Transverse colon (tissue), 4 donors: ENCODE measurements at regions not wholly inside any gene's neighbourhood (a gene's known extent, or its start where the extent isn't known, plus 50 kb on each side); places are given as distances from the start of the nearest gene placed in this dataset.

ENCODE experiments used
- DNase-seq: peaks from one replicate; pipeline ENCODE4 v3.0.0-alpha.2; 2019
- H3K27ac ChIP-seq, 4 donors: fragments of 200-600 bp; sonication (generic); 2 replicates each; pipeline ENCODE4 v1.5.1; 2016 to 2018; ENCODE audit warnings: inconsistent platforms in 4 of 4
- H3K27me3 ChIP-seq: fragments of 200-600 bp; sonication (generic); 2 replicates; pipeline ENCODE4 v1.5.1; 2017; ENCODE audit warnings: inconsistent platforms
- H3K36me3 ChIP-seq, 4 donors: fragments of 200-600 bp; sonication (generic); 2 replicates each; pipeline ENCODE4 v1.5.1; 2017 to 2019; ENCODE audit warnings: inconsistent platforms in 4 of 4
- H3K4me1 ChIP-seq, 4 donors: fragments of 200-600 bp; sonication (generic); 2 replicates each; pipeline ENCODE4 v1.5.1; 2017 to 2020; ENCODE audit warnings: inconsistent platforms in 4 of 4
- H3K4me3 ChIP-seq, 4 donors: fragments of 200-600 bp; sonication (generic); 1 replicate in 1 of 4; 2 replicates in 3 of 4; pipeline versions ENCODE4 v1.5.1 to v1.6.1; 2017 to 2019; ENCODE audit warnings: inconsistent platforms in 4 of 4
- H3K9me3 ChIP-seq, 2 donors: fragments of 200-600 bp; sonication (generic); 2 replicates each; pipeline ENCODE4 v1.5.1; 2017 to 2019; ENCODE audit warnings: inconsistent platforms in 2 of 2
- CTCF ChIP-seq, 5 experiments: fragments of 200-600 bp in 3 of 5; fragments of 450-650 bp in 2 of 5; sonication (generic) in 3 of 5; IDR thresholded peaks; 1 replicate in 2 of 5; 2 replicates in 3 of 5; pipeline ENCODE4 v1.5.1; 2016 to 2017; ENCODE audit warnings: antibody characterized with exemption in 5 of 5, inconsistent platforms in 3 of 5, mild to moderate bottlenecking in 2 of 5, moderate library complexity in 1 of 5
- EP300 ChIP-seq: sonication (generic); formaldehyde crosslinking; IDR thresholded peaks from one replicate; pipeline ENCODE4 v1.6.1; 2017; ENCODE audit warnings: antibody characterized with exemption, low read depth
- POLR2A ChIP-seq: fragments of 450-650 bp; IDR thresholded peaks from one replicate; pipeline ENCODE4 v1.6.1; 2016; ENCODE audit warnings: antibody characterized with exemption, mild to moderate bottlenecking, moderate library complexity
- POLR2AphosphoS5 ChIP-seq, 3 donors: sonication (generic); formaldehyde crosslinking; IDR thresholded peaks; one replicate each; pipeline ENCODE4 v1.6.1; 2016; ENCODE audit warnings: antibody characterized with exemption in 3 of 3
- WGBS, 2 donors: methylation state at CpG; one replicate each; pipeline ENCODE4 v1.1.5; 2018; ENCODE audit warnings: low coverage in 1 of 2; 5-methylcytosine and 5-hydroxymethylcytosine counted together
- in situ Hi-C, 4 donors: fragments of 200-750 bp; cut with MboI; loops; one replicate each; pipeline versions ENCODE4 v1.15.0 to v1.15.1; 2017; ENCODE audit warnings: low sequenced_read_pairs in 3 of 4, low pct_ligation_motif_present in 1 of 4, low pct_unique_long_range_greater_than_20kb in 1 of 4
- intact Hi-C: fragments of 100-400 bp; cut with DNase I; formaldehyde crosslinking; loops from one replicate; pipeline ENCODE4 v1.15.1; 2023; ENCODE audit warnings: low total_unique reads

GRCh38 chr11:126149759-126150625 lies 61.5 kb downstream of the RPUSD4 start:
- intact Hi-C loops, result loop anchor here (10.0 kb wide), 1 partner anchor 85 kb away; the partner anchor contains the start of gene CDON
- 63 to 70% methylated on average over 7 to 15 of the region's 15 CpGs for WGBS, 2 donors

GRCh38 chr11:126148317-126148716 lies 63.1 kb downstream of the RPUSD4 start:
- H3K36me3 ChIP-seq, result no peaks in the 10 kb centered on the region
- peaks cover 4% of the 10 kb centered on the region for H3K27me3 ChIP-seq
- intact Hi-C loops, result loop anchor here (10.0 kb wide), 1 partner anchor 84 kb away; the partner anchor contains the start of gene CDON
- in situ Hi-C loops, result no loop called here
- peaks cover 0 to 7% (median 2%) of the 10 kb centered on the region in 4 donors for H3K4me1 ChIP-seq
- TF ChIP-seq POLR2A, result no peak
- TF ChIP-seq CTCF (IDR thresholded peaks at IDR 0.05), result no peak
- no peak for TF ChIP-seq EP300
- TF ChIP-seq POLR2AphosphoS5 (IDR thresholded peaks at IDR 0.05), result no peak
- H3K27ac ChIP-seq, result no peak overlapping the region
- no peaks in the 10 kb centered on the region for H3K9me3 ChIP-seq
- WGBS, 2 donors, result 58 to 60% methylated on average over 1 to 2 of the region's 2 CpGs
- no peak overlapping the region for H3K4me3 ChIP-seq
- no peak for DNase-seq

More at GRCh38 chr11:126149759-126150625, 61.5 kb downstream of the RPUSD4 start:
- H3K36me3 ChIP-seq, result no peaks in the 10 kb centered on the region
- TF ChIP-seq POLR2AphosphoS5 (IDR thresholded peaks at IDR 0.05) (no peak), EP300 (no peak), CTCF (IDR thresholded peaks at IDR 0.05) (no peak), POLR2A (no peak)
- DNase-seq, result no peak
- H3K27ac ChIP-seq, result no peak overlapping the region
- H3K9me3 ChIP-seq, result no peaks in the 10 kb centered on the region
- H3K4me1 ChIP-seq, result peaks cover 0 to 12% (median 6%) of the 10 kb centered on the region in 4 donors
- H3K4me3 ChIP-seq, result no peak overlapping the region
- peaks cover 4% of the 10 kb centered on the region for H3K27me3 ChIP-seq
- in situ Hi-C loops, result no loop called here

- no peak overlapping the region for H3K4me3 ChIP-seq
- H3K27ac ChIP-seq, result no peak overlapping the region
- DNase-seq, result no peak
- in situ Hi-C loops, result no loop called here
- no peak for TF ChIP-seq CTCF (IDR thresholded peaks at IDR 0.05)
- no peak for TF ChIP-seq POLR2AphosphoS5 (IDR thresholded peaks at IDR 0.05)
- no peak for TF ChIP-seq EP300
- no peak for TF ChIP-seq POLR2A
- no peaks in the 10 kb centered on the region for H3K9me3 ChIP-seq
- intact Hi-C loops, result loop anchor here (10.0 kb wide), 1 partner anchor 83 kb away; the partner anchor contains the start of gene CDON
- peaks cover 0 to 7% (median 2%) of the 10 kb centered on the region in 4 donors for H3K4me1 ChIP-seq
- peaks cover 4% of the 10 kb centered on the region for H3K27me3 ChIP-seq
- H3K36me3 ChIP-seq, result no peaks in the 10 kb centered on the region
- 88% methylated on average over 12 of the region's 12 CpGs; no CpG with 5 or more reads in 1 of the 2 donors for WGBS, 2 donors
Observed at GRCh38 chr11:126147208-126148111, 64.0 kb downstream of the RPUSD4 start.
